HepG2 (cell line): ENCODE measurements at regions not wholly inside any gene's neighbourhood (a gene's known extent, or its start where the extent isn't known, plus 50 kb on each side); places are given as distances from the start of the nearest gene placed in this dataset.

ENCODE experiments used
- CREM ChIP-seq, 2 experiments: sonication (generic) in 1 of 2; formaldehyde crosslinking in 1 of 2; IDR thresholded peaks; 2 replicates each; pipeline versions ENCODE4 v1.4.0 to v1.6.1; 2016 to 2020; ENCODE audit warnings: antibody characterized with exemption in 1 of 2, mild to moderate bottlenecking in 1 of 2, missing genetic modification reagents in 1 of 2
- DNMT3B ChIP-seq: conservative IDR thresholded peaks from 2 replicates; pipeline ENCODE4 v1.6.1; 2016; ENCODE audit warnings: missing biosample characterization, control low read depth
- GATAD1 ChIP-seq: IDR thresholded peaks from 2 replicates; pipeline ENCODE4 v1.6.1; 2016; ENCODE audit warnings: missing genetic modification reagents, missing compliant biosample characterization
- KLF13 ChIP-seq: sonication (generic); formaldehyde crosslinking; IDR thresholded peaks from 2 replicates; pipeline ENCODE4 v1.4.0; 2020; ENCODE audit warnings: mild to moderate bottlenecking, missing genetic modification reagents
- PTBP1 ChIP-seq: fragments of 200-400 bp; formaldehyde crosslinking; IDR thresholded peaks from 2 replicates; pipeline ENCODE4 v1.6.1; 2018; ENCODE audit warnings: low read length, low read depth; ENCODE audit not compliant: poor library complexity, severe bottlenecking
- RAD51 ChIP-seq: fragments of 450-650 bp; IDR thresholded peaks from 2 replicates; pipeline ENCODE4 v1.6.1; 2016; ENCODE audit warnings: borderline replicate concordance
- RERE ChIP-seq: IDR thresholded peaks from 2 replicates; pipeline ENCODE4 v1.6.1; 2016; ENCODE audit warnings: low read depth, missing genetic modification reagents, missing compliant biosample characterization
- SATB2 ChIP-seq: sonication (generic); formaldehyde crosslinking; IDR thresholded peaks from 2 replicates; pipeline ENCODE4 v1.5.0; 2020; ENCODE audit warnings: missing genetic modification reagents
- SMAD3 ChIP-seq: sonication (generic); formaldehyde crosslinking; IDR thresholded peaks from 2 replicates; pipeline ENCODE4 v1.4.0; 2020; ENCODE audit warnings: missing genetic modification reagents
- TBX3 ChIP-seq: fragments of 450-650 bp; IDR thresholded peaks from 2 replicates; pipeline ENCODE4 v1.6.1; 2017; ENCODE audit warnings: antibody characterized with exemption, mild to moderate bottlenecking, inconsistent platforms, borderline replicate concordance
- ZFP36 ChIP-seq: fragments of 150-350 bp; IDR thresholded peaks from 2 replicates; pipeline ENCODE4 v1.6.1; 2018; ENCODE audit warnings: borderline replicate concordance, low read length, low read depth; ENCODE audit not compliant: partially characterized antibody
- ZNF124 ChIP-seq: sonication (generic); formaldehyde crosslinking; IDR thresholded peaks from 2 replicates; pipeline ENCODE4 v1.4.0; 2020; ENCODE audit warnings: missing genetic modification reagents
- ZNF256 ChIP-seq: sonication (generic); formaldehyde crosslinking; conservative IDR thresholded peaks from 2 replicates; pipeline ENCODE4 v1.4.0; 2020; ENCODE audit warnings: missing genetic modification reagents
- ZNF326 ChIP-seq: sonication (generic); formaldehyde crosslinking; IDR thresholded peaks from 2 replicates; pipeline ENCODE4 v1.4.0; 2020; ENCODE audit warnings: missing genetic modification reagents, borderline replicate concordance
- ZNF557 ChIP-seq: sonication (generic); formaldehyde crosslinking; IDR thresholded peaks from 2 replicates; pipeline ENCODE4 v1.4.0; 2020; ENCODE audit warnings: missing genetic modification reagents
- ZNF615 ChIP-seq: sonication (generic); formaldehyde crosslinking; IDR thresholded peaks from 2 replicates; pipeline ENCODE4 v1.5.0; 2020; ENCODE audit warnings: mild to moderate bottlenecking, missing genetic modification reagents, borderline replicate concordance
- ZNF761 ChIP-seq: sonication (generic); formaldehyde crosslinking; conservative IDR thresholded peaks from 2 replicates; pipeline ENCODE4 v1.4.0; 2020; ENCODE audit warnings: mild to moderate bottlenecking, missing genetic modification reagents
- ZNF772 ChIP-seq: sonication (generic); formaldehyde crosslinking; IDR thresholded peaks from 2 replicates; pipeline ENCODE4 v1.5.0; 2020; ENCODE audit warnings: mild to moderate bottlenecking, missing genetic modification reagents
- ZNF773 ChIP-seq: sonication (generic); formaldehyde crosslinking; IDR thresholded peaks from 2 replicates; pipeline ENCODE4 v1.4.0; 2020; ENCODE audit warnings: missing genetic modification reagents, borderline replicate concordance
- TF ChIP-seq, protein P1 (sequence below): sonication (generic); formaldehyde crosslinking; IDR thresholded peaks from 2 replicates; pipeline ENCODE4 v1.5.0; 2020; ENCODE audit warnings: mild to moderate bottlenecking, missing genetic modification reagents
- TF ChIP-seq, protein P2 (sequence below): sonication (generic); formaldehyde crosslinking; IDR thresholded peaks from 2 replicates; pipeline ENCODE4 v1.8.0; 2022; ENCODE audit warnings: mild to moderate bottlenecking, missing genetic modification reagents

DNA sequence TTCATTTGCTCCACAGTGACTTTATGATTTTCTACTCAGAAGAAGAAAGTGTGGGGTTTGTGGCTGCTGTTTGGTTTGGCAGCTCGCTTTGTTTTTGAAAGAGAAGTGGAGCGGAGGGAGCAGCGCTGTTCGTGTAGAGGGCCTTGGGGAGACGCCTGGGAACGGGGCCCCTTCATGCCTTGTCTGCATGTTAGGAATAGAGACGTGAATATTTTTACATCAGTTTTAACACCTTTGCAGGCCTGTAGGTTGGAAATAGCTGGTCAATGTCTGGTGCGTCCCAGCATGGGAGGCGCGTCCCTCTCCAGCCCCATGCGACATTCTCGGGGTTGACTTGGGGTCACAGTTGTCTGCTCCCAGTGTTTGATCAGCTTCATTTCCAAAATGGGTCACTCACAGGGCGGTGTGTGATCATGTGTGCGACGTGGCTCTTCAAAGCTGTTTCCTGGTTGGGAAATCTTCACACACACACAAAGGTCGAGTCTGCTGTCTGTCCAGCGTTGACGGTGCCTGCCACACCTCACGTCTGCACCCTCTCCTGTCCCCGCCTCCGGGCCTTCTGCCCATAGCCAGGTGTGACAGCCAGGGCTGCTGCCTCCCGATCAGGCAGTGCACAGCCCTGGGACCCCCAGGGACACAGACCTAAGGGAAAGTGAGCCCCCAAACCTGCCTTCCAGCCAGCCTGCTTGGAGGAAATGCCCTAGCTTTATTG lies 149.2 kb downstream of the PSMG1 start (continued):
- TF ChIP-seq, protein P1, sequence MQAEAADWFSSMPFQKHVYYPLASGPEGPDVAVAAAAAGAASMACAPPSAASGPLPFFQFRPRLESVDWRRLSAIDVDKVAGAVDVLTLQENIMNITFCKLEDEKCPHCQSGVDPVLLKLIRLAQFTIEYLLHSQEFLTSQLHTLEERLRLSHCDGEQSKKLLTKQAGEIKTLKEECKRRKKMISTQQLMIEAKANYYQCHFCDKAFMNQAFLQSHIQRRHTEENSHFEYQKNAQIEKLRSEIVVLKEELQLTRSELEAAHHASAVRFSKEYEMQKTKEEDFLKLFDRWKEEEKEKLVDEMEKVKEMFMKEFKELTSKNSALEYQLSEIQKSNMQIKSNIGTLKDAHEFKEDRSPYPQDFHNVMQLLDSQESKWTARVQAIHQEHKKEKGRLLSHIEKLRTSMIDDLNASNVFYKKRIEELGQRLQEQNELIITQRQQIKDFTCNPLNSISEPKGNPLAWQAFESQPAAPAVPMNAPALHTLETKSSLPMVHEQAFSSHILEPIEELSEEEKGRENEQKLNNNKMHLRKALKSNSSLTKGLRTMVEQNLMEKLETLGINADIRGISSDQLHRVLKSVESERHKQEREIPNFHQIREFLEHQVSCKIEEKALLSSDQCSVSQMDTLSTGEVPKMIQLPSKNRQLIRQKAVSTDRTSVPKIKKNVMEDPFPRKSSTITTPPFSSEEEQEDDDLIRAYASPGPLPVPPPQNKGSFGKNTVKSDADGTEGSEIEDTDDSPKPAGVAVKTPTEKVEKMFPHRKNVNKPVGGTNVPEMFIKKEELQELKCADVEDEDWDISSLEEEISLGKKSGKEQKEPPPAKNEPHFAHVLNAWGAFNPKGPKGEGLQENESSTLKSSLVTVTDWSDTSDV = peak; percentile 54; the same call in 1 of the 2 replicates
- 0 out of 2 replicates have a peak, but pooled peaks have one; percentile 28 for TF ChIP-seq SATB2 (CRISPR knock-in tag)
- peak; percentile 90 for TF ChIP-seq TBX3
- peak; percentile 93; the same call in 1 of the 2 replicates for TF ChIP-seq ZNF557 (CRISPR knock-in tag)
- peak; percentile 86 for TF ChIP-seq ZNF124 (CRISPR knock-in tag)
- TF ChIP-seq ZNF761 = peak; percentile 85; the same call in 1 of the 2 replicates
- 0 out of 2 replicates have a peak, but pooled peaks have one; percentile 44 for TF ChIP-seq KLF13 (CRISPR knock-in tag)
- no peak for TF ChIP-seq ZNF326
- TF ChIP-seq CREM (IDR thresholded peaks at IDR 0.05) = peak; percentile 94
- no peak for TF ChIP-seq CREM (CRISPR knock-in tag; IDR thresholded peaks at IDR 0.05)
- peak; percentile 86 for TF ChIP-seq SMAD3 (CRISPR knock-in tag)
- TF ChIP-seq ZFP36 = no peak
- TF ChIP-seq DNMT3B (CRISPR knock-in tag) = no peak
- peak; percentile 70 for TF ChIP-seq GATAD1 (CRISPR knock-in tag)
- TF ChIP-seq PTBP1 = no peak
- TF ChIP-seq ZNF773 (CRISPR knock-in tag) = no peak
- TF ChIP-seq, protein P2, sequence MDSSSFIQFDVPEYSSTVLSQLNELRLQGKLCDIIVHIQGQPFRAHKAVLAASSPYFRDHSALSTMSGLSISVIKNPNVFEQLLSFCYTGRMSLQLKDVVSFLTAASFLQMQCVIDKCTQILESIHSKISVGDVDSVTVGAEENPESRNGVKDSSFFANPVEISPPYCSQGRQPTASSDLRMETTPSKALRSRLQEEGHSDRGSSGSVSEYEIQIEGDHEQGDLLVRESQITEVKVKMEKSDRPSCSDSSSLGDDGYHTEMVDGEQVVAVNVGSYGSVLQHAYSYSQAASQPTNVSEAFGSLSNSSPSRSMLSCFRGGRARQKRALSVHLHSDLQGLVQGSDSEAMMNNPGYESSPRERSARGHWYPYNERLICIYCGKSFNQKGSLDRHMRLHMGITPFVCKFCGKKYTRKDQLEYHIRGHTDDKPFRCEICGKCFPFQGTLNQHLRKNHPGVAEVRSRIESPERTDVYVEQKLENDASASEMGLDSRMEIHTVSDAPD (CRISPR knock-in tag) = peak; percentile 80; the same call in 1 of the 2 replicates
- TF ChIP-seq ZNF772 (CRISPR knock-in tag) = peak; percentile 93
- TF ChIP-seq RAD51 = no peak
- no peak; the same call in 1 of the 2 replicates for TF ChIP-seq RERE (CRISPR knock-in tag)
- TF ChIP-seq ZNF256 (CRISPR knock-in tag) = no peak
- no peak for TF ChIP-seq ZNF615 (CRISPR knock-in tag)
